IMR-90 (cell line): ENCODE measurements at regions not wholly inside any gene's neighbourhood (a gene's known extent, or its start where the extent isn't known, plus 50 kb on each side); places are given as distances from the start of the nearest gene placed in this dataset.

Source experiments
- BHLHE40 ChIP-seq: fragments of 150-350 bp; IDR thresholded peaks from 2 replicates; pipeline ENCODE4 v1.6.1; 2016; ENCODE audit warnings: mild to moderate bottlenecking, low read depth, low read length
- CEBPB ChIP-seq: IDR thresholded peaks from 2 replicates; pipeline ENCODE4 v1.6.1; 2012; ENCODE audit warnings: low read depth, low read length, improper control_type of control experiment
- CHD1 ChIP-seq: IDR thresholded peaks from 2 replicates; pipeline ENCODE4 v1.6.1; 2012; ENCODE audit warnings: low read depth, low read length, improper control_type of control experiment
- FOS ChIP-seq: fragments of 150-350 bp; IDR thresholded peaks from 2 replicates; pipeline ENCODE4 v1.6.1; 2016; ENCODE audit warnings: low read depth, low read length
- MAFK ChIP-seq: IDR thresholded peaks from 2 replicates; pipeline ENCODE4 v1.6.1; 2012; ENCODE audit warnings: low read depth, low read length, improper control_type of control experiment
- MAZ ChIP-seq: IDR thresholded peaks from 2 replicates; pipeline ENCODE4 v1.6.1; 2012; ENCODE audit warnings: low read depth, mild to moderate bottlenecking, low read length, improper control_type of control experiment, moderate library complexity, borderline replicate concordance
- MXI1 ChIP-seq: IDR thresholded peaks from 2 replicates; pipeline ENCODE4 v1.6.1; 2012; ENCODE audit warnings: low read depth, mild to moderate bottlenecking, low read length, moderate library complexity, borderline replicate concordance
- NFE2L2 ChIP-seq: fragments of 150-350 bp; IDR thresholded peaks from 2 replicates; pipeline ENCODE4 v1.6.1; 2016; ENCODE audit warnings: low read depth, mild to moderate bottlenecking, low read length
- POLR2A ChIP-seq: IDR thresholded peaks from 2 replicates; pipeline ENCODE4 v1.6.1; 2012; ENCODE audit warnings: mild to moderate bottlenecking, low read depth, low read length
- RAD21 ChIP-seq: IDR thresholded peaks from 2 replicates; pipeline ENCODE4 v1.6.1; 2012; ENCODE audit warnings: low read length, improper control_type of control experiment
- RCOR1 ChIP-seq: IDR thresholded peaks from 2 replicates; pipeline ENCODE4 v1.6.1; 2012; ENCODE audit warnings: mild to moderate bottlenecking, low read length, improper control_type of control experiment; ENCODE audit not compliant: insufficient replicate concordance
- SMC3 ChIP-seq: fragments of 150-350 bp; IDR thresholded peaks from 2 replicates; pipeline ENCODE4 v1.6.1; 2016; ENCODE audit warnings: low read depth, mild to moderate bottlenecking, antibody characterized with exemption, low read length, moderate library complexity
- TF ChIP-seq, protein P1 (sequence below): conservative IDR thresholded peaks from 2 replicates; pipeline ENCODE4 v1.5.1; 2012; ENCODE audit warnings: mild to moderate bottlenecking, low read depth, low read length, improper control_type of control experiment

DNA sequence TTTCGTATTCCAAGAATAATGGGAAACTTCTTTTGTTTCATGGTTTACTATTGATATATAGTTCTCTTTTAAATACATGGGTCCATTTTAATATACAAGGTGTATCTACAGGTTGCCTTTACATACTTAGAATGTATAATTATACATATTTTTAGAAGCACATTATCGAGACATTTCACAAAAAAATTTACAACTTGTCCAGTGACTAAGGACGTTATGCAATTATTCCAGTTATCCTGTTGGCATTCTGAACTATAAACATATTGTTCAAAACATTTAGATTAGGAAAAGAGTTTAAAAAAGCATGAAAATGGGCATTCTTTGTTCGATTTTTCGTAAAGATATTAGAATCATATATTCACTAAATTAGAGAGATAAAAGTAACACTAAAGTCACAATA lies 344.6 kb upstream of the TMEFF2 start:
- no peak for TF ChIP-seq RCOR1
- TF ChIP-seq, protein P1, sequence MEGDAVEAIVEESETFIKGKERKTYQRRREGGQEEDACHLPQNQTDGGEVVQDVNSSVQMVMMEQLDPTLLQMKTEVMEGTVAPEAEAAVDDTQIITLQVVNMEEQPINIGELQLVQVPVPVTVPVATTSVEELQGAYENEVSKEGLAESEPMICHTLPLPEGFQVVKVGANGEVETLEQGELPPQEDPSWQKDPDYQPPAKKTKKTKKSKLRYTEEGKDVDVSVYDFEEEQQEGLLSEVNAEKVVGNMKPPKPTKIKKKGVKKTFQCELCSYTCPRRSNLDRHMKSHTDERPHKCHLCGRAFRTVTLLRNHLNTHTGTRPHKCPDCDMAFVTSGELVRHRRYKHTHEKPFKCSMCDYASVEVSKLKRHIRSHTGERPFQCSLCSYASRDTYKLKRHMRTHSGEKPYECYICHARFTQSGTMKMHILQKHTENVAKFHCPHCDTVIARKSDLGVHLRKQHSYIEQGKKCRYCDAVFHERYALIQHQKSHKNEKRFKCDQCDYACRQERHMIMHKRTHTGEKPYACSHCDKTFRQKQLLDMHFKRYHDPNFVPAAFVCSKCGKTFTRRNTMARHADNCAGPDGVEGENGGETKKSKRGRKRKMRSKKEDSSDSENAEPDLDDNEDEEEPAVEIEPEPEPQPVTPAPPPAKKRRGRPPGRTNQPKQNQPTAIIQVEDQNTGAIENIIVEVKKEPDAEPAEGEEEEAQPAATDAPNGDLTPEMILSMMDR = no peak
- no peak for TF ChIP-seq CHD1
- TF ChIP-seq RAD21 = no peak
- no peak for TF ChIP-seq FOS
- no peak for TF ChIP-seq POLR2A
- TF ChIP-seq MAFK = no peak
- no peak for TF ChIP-seq SMC3
- TF ChIP-seq NFE2L2 = no peak
- TF ChIP-seq MAZ = no peak
- no peak for TF ChIP-seq CEBPB
- TF ChIP-seq BHLHE40 = no peak
- TF ChIP-seq MXI1 = no peak
